GM23338 (cell line): ENCODE measurements at regions not wholly inside any gene's neighbourhood (a gene's known extent, or its start where the extent isn't known, plus 50 kb on each side); places are given as distances from the start of the nearest gene placed in this dataset.

Experiments used
- ATAC-seq: fragments of 200-7000 bp; cut with Tn5 transposase; 3 replicates; pipeline ENCODE4 v1.9.1; 2020
- DNase-seq: peaks from one replicate; pipeline ENCODE4 v3.0.0-alpha.2; 2015; ENCODE audit warnings: low spot score
- H2AFZ ChIP-seq: fragments of 200-600 bp; sonication (generic); 2 replicates; pipeline ENCODE4 v1.8.0; 2016; ENCODE audit warnings: antibody characterized with exemption, mild to moderate bottlenecking, moderate library complexity
- H3F3A ChIP-seq: fragments of 200-600 bp; sonication (generic); replicated peaks from 2 replicates; pipeline ENCODE4 v1.8.0; 2017; ENCODE audit warnings: antibody characterized with exemption, mixed run types, low read depth
- H3K27ac ChIP-seq: fragments of 200-600 bp; sonication (generic); 2 replicates; pipeline ENCODE4 v1.6.1; 2016; ENCODE audit warnings: low read depth
- H3K27me3 ChIP-seq: fragments of 200-600 bp; sonication (generic); 2 replicates; pipeline ENCODE4 v1.8.0; 2016; ENCODE audit warnings: mild to moderate bottlenecking, mixed run types, moderate library complexity; ENCODE audit not compliant: insufficient read depth
- H3K36me3 ChIP-seq: fragments of 200-600 bp; sonication (generic); 2 replicates; pipeline ENCODE4 v1.8.0; 2016; ENCODE audit warnings: mild to moderate bottlenecking; ENCODE audit not compliant: insufficient read depth
- H3K4me1 ChIP-seq: fragments of 200-600 bp; sonication (generic); 2 replicates; pipeline ENCODE4 v1.8.0; 2016; ENCODE audit warnings: mild to moderate bottlenecking, moderate library complexity; ENCODE audit not compliant: insufficient read depth
- H3K4me2 ChIP-seq: fragments of 200-600 bp; sonication (generic); 2 replicates; pipeline ENCODE4 v1.7.1; 2017; ENCODE audit warnings: mixed run types
- H3K4me3 ChIP-seq: fragments of 200-600 bp; sonication (generic); 2 replicates; pipeline ENCODE4 v1.6.1; 2016; ENCODE audit warnings: mixed run types
- H3K79me2 ChIP-seq: fragments of 200-600 bp; sonication (generic); replicated peaks from 2 replicates; pipeline ENCODE4 v1.8.0; 2017; ENCODE audit warnings: mild to moderate bottlenecking; ENCODE audit not compliant: insufficient read depth
- H3K9me2 ChIP-seq: fragments of 200-600 bp; sonication (generic); 2 replicates; pipeline ENCODE4 v1.8.0; 2017; ENCODE audit not compliant: insufficient read depth
- H4K20me1 ChIP-seq: fragments of 200-600 bp; sonication (generic); replicated peaks from 2 replicates; pipeline ENCODE4 v1.8.0; 2017; ENCODE audit warnings: mild to moderate bottlenecking; ENCODE audit not compliant: insufficient read depth
- H3K27ac Mint-ChIP-seq: 2 replicates; pipeline ENCODE4 v1.8.0; 2020; ENCODE audit warnings: inconsistent platforms, mild to moderate bottlenecking, moderate library complexity, mixed read lengths
- H3K27me3 Mint-ChIP-seq: 3 replicates; pipeline ENCODE4 v1.8.0; 2022; ENCODE audit warnings: low read depth, mild to moderate bottlenecking, moderate library complexity, mixed read lengths, inconsistent platforms; ENCODE audit not compliant: insufficient read depth, poor library complexity
- H3K36me3 Mint-ChIP-seq: 3 replicates; pipeline ENCODE4 v1.8.0; 2021; ENCODE audit warnings: low read depth, mild to moderate bottlenecking, inconsistent platforms, moderate library complexity, mixed read lengths
- H3K4me1 Mint-ChIP-seq: 3 replicates; pipeline ENCODE4 v1.8.0; 2020; ENCODE audit warnings: mild to moderate bottlenecking, inconsistent platforms, mixed read lengths
- H3K4me3 Mint-ChIP-seq: 3 replicates; pipeline ENCODE4 v1.8.0; 2021; ENCODE audit warnings: moderate library complexity, mild to moderate bottlenecking, inconsistent platforms, mixed read lengths
- H3K9me3 Mint-ChIP-seq: 3 replicates; pipeline ENCODE4 v1.8.0; 2020; ENCODE audit warnings: moderate library complexity, mild to moderate bottlenecking, inconsistent platforms, mixed read lengths
- CREB1 ChIP-seq: fragments of 250-450 bp; sonication (Bioruptor Pico); IDR thresholded peaks from 2 replicates; pipeline ENCODE4 v1.5.0; 2020; ENCODE audit warnings: low read depth, mild to moderate bottlenecking, moderate library complexity
- EZH2phosphoT487 ChIP-seq: fragments of 200-600 bp; sonication (generic); IDR thresholded peaks from one replicate; pipeline ENCODE4 v1.8.1; 2018; ENCODE audit warnings: antibody characterized with exemption; ENCODE audit not compliant: unreplicated experiment
- JUNB ChIP-seq: IDR thresholded peaks from one replicate; pipeline ENCODE4 v1.6.1; 2016; ENCODE audit warnings: antibody characterized with exemption; ENCODE audit not compliant: unreplicated experiment
- POLR2AphosphoS5 ChIP-seq: IDR thresholded peaks from 2 replicates; pipeline ENCODE4 v1.6.1; 2016; ENCODE audit warnings: antibody characterized with exemption, low read depth
- ZNF331 ChIP-seq: fragments of 250-450 bp; sonication (Bioruptor Pico); IDR thresholded peaks from 2 replicates; pipeline ENCODE4 v1.5.0; 2020; ENCODE audit warnings: low read depth, mild to moderate bottlenecking, moderate library complexity
- TF ChIP-seq, protein P1 (sequence below), 2 experiments: fragments of 200-600 bp in 1 of 2; sonication (generic) in 1 of 2; conservative IDR thresholded peaks; 2 replicates each; pipeline versions ENCODE4 v1.5.1 to v1.6.1; 2016 to 2017; ENCODE audit warnings: antibody characterized with exemption in 2 of 2, low read depth in 2 of 2, mild to moderate bottlenecking in 2 of 2, moderate library complexity in 1 of 2
- TF ChIP-seq, protein P2 (sequence below): IDR thresholded peaks from one replicate; pipeline ENCODE4 v1.6.1; 2018; ENCODE audit warnings: antibody characterized with exemption; ENCODE audit not compliant: unreplicated experiment

- H3K27ac Mint-ChIP-seq, result no peak overlapping the region
- no peaks in the 10 kb centered on the region for H3K36me3 ChIP-seq
- no peak overlapping the region for H2AFZ ChIP-seq
- no peak for ATAC-seq
- H3K4me2 ChIP-seq, result no peak overlapping the region
- H3K27me3 Mint-ChIP-seq, result peaks cover 5% of the 10 kb centered on the region
- TF ChIP-seq CREB1 (no peak), EZH2phosphoT487 (no peak), ZNF331 (CRISPR knock-in tag) (no peak)
- no peaks in the 10 kb centered on the region for H3K27me3 ChIP-seq
- H3K4me1 Mint-ChIP-seq, result peaks cover 24% of the 10 kb centered on the region
- peaks cover 8% of the 10 kb centered on the region for H3K9me2 ChIP-seq
- H3K4me3 Mint-ChIP-seq, result no peak overlapping the region
- no peaks in the 10 kb centered on the region for H3F3A ChIP-seq
- peaks cover 12% of the 10 kb centered on the region for H3K4me1 ChIP-seq
- peak; percentile 36 for DNase-seq
- no peaks in the 10 kb centered on the region; the same call in 1 of the 3 replicates for H3K9me3 Mint-ChIP-seq
- no peaks in the 10 kb centered on the region; the same call in 2 of the 3 replicates for H3K36me3 Mint-ChIP-seq
- no peak overlapping the region for H3K4me3 ChIP-seq
- no peak overlapping the region for H3K27ac ChIP-seq
- no peaks in the 10 kb centered on the region for H4K20me1 ChIP-seq
- no peaks in the 10 kb centered on the region for H3K79me2 ChIP-seq
Measured at GRCh38 chr2:129753261-129753660, 226.2 kb upstream of the RAB6C start.

DNA sequence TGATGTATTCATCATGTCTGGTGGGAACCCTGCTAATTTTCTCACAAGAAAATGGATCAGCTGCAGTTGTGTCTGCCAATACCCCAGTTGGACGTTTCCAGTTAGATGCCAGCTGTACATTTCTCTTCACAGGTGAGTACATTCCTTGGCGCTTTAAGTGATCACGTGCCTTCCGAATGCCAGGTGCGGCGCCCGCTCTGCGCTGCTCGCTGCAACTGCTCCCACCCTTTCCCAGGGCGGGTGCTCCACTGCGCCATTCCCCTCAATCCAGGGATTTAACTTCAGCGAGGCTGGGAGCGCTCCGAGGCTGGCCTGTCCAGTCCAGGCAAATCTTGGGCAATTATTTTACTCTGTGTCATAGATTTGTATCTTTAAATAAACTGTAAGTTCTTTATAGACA lies 225.0 kb upstream of the RAB6C start:
- Histone ChIP-seq H3K27me3 (no peaks in the 10 kb centered on the region), H3F3A (no peaks in the 10 kb centered on the region), H3K4me3 (no peak overlapping the region), H2AFZ (no peak overlapping the region), H3K4me1 (peaks cover 17% of the 10 kb centered on the region), H3K36me3 (no peaks in the 10 kb centered on the region), H4K20me1 (no peaks in the 10 kb centered on the region), H3K79me2 (no peaks in the 10 kb centered on the region), H3K27ac (no peak overlapping the region), H3K9me2 (peaks cover 8% of the 10 kb centered on the region), H3K4me2 (no peak overlapping the region)
- H3K9me3 Mint-ChIP-seq, result no peaks in the 10 kb centered on the region; the same call in 1 of the 3 replicates
- no peak overlapping the region for H3K4me3 Mint-ChIP-seq
- TF ChIP-seq POLR2AphosphoS5, result no peak
- TF ChIP-seq EZH2phosphoT487, result no peak
- TF ChIP-seq, protein P1, sequence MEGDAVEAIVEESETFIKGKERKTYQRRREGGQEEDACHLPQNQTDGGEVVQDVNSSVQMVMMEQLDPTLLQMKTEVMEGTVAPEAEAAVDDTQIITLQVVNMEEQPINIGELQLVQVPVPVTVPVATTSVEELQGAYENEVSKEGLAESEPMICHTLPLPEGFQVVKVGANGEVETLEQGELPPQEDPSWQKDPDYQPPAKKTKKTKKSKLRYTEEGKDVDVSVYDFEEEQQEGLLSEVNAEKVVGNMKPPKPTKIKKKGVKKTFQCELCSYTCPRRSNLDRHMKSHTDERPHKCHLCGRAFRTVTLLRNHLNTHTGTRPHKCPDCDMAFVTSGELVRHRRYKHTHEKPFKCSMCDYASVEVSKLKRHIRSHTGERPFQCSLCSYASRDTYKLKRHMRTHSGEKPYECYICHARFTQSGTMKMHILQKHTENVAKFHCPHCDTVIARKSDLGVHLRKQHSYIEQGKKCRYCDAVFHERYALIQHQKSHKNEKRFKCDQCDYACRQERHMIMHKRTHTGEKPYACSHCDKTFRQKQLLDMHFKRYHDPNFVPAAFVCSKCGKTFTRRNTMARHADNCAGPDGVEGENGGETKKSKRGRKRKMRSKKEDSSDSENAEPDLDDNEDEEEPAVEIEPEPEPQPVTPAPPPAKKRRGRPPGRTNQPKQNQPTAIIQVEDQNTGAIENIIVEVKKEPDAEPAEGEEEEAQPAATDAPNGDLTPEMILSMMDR (conservative IDR thresholded peaks at IDR 0.05; ENCODE audit: low read depth in 2 of 2), result no peak
- TF ChIP-seq, protein P2, sequence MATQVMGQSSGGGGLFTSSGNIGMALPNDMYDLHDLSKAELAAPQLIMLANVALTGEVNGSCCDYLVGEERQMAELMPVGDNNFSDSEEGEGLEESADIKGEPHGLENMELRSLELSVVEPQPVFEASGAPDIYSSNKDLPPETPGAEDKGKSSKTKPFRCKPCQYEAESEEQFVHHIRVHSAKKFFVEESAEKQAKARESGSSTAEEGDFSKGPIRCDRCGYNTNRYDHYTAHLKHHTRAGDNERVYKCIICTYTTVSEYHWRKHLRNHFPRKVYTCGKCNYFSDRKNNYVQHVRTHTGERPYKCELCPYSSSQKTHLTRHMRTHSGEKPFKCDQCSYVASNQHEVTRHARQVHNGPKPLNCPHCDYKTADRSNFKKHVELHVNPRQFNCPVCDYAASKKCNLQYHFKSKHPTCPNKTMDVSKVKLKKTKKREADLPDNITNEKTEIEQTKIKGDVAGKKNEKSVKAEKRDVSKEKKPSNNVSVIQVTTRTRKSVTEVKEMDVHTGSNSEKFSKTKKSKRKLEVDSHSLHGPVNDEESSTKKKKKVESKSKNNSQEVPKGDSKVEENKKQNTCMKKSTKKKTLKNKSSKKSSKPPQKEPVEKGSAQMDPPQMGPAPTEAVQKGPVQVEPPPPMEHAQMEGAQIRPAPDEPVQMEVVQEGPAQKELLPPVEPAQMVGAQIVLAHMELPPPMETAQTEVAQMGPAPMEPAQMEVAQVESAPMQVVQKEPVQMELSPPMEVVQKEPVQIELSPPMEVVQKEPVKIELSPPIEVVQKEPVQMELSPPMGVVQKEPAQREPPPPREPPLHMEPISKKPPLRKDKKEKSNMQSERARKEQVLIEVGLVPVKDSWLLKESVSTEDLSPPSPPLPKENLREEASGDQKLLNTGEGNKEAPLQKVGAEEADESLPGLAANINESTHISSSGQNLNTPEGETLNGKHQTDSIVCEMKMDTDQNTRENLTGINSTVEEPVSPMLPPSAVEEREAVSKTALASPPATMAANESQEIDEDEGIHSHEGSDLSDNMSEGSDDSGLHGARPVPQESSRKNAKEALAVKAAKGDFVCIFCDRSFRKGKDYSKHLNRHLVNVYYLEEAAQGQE, result no peak
- TF ChIP-seq CREB1, result no peak
- no peak for TF ChIP-seq JUNB
- H3K27me3 Mint-ChIP-seq, result peaks cover 5% of the 10 kb centered on the region
- H3K27ac Mint-ChIP-seq, result no peak overlapping the region
- peaks cover 26% of the 10 kb centered on the region for H3K4me1 Mint-ChIP-seq
- DNase-seq (no peak), ATAC-seq (no peak)
- H3K36me3 Mint-ChIP-seq, result no peaks in the 10 kb centered on the region; the same call in 2 of the 3 replicates
